GM12864 (cell line): ENCODE measurements at regions not wholly inside any gene's neighbourhood (a gene's known extent, or its start where the extent isn't known, plus 50 kb on each side); places are given as distances from the start of the nearest gene placed in this dataset.

Source experiments
- DNase-seq: peaks from one replicate; pipeline ENCODE4 v3.0.0-alpha.2; 2011; ENCODE audit warnings: low read depth
- H3K4me3 ChIP-seq: 2 replicates; pipeline ENCODE4 v1.5.1; 2011; ENCODE audit warnings: mild to moderate bottlenecking, low read depth, low read length, control low read depth
- CTCF ChIP-seq: IDR thresholded peaks from 2 replicates; pipeline ENCODE4 v1.5.1; 2011; ENCODE audit warnings: low read depth, mild to moderate bottlenecking, moderate library complexity, low read length, control low read depth, inconsistent platforms; ENCODE audit errors: missing control alignments

- TF ChIP-seq CTCF = no peak
These were observed 78.3 kb upstream of the SEMA6D start for GRCh38 chr15:47639042-47639441.

GRCh38 chr15:47640079-47640478 lies 77.2 kb upstream of the SEMA6D start:
- DNase-seq = no peak
- no peak overlapping the region for H3K4me3 ChIP-seq
- TF ChIP-seq CTCF = no peak

More at GRCh38 chr15:47639042-47639441, 78.3 kb upstream of the SEMA6D start:
- no peak for DNase-seq
- no peak overlapping the region for H3K4me3 ChIP-seq

GRCh38 chr15:47640901-47641300 lies 76.4 kb upstream of the SEMA6D start:
- no peak for TF ChIP-seq CTCF
- no peak for DNase-seq
- H3K4me3 ChIP-seq = no peak overlapping the region

GRCh38 chr15:47644722-47645121 lies 72.6 kb upstream of the SEMA6D start:
- no peak for TF ChIP-seq CTCF
- DNase-seq = no peak
- no peak overlapping the region for H3K4me3 ChIP-seq

GRCh38 chr15:47650564-47650963 lies 66.7 kb upstream of the SEMA6D start:
- TF ChIP-seq CTCF = no peak
- no peak for DNase-seq
- H3K4me3 ChIP-seq = no peak overlapping the region

- no peak overlapping the region for H3K4me3 ChIP-seq
- DNase-seq = no peak
- no peak for TF ChIP-seq CTCF
These were observed 65.0 kb upstream of the SEMA6D start for GRCh38 chr15:47652328-47652727.

GRCh38 chr15:47652844-47653243 lies 64.5 kb upstream of the SEMA6D start:
- no peak overlapping the region for H3K4me3 ChIP-seq
- DNase-seq = no peak
- no peak for TF ChIP-seq CTCF
